ENCODE measurements at regions not wholly inside any gene's neighbourhood (a gene's known extent, or its start where the extent isn't known, plus 50 kb on each side); places are given as distances from the start of the nearest gene placed in this dataset.

DNA sequence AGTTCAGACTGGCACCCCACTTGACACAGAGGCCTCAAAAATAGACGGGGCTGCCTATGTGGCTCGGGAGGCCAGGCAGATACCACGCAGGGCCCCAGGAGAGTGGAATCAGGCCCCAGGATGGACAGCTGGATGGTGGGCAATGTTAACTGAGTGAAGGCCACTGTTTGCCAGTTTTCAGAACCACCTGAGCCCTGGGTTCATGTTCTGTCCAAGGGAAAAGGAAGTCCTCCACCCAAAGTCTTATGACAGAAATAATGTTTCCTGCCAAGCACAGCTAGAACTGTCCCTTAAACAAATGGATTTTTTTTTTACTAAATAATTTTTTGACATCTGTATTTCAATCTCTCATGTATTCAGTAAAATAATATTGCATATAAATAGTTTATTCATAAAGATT is 228.4 kb downstream of the KLF13 start:
- TF ChIP-seq, protein P1, sequence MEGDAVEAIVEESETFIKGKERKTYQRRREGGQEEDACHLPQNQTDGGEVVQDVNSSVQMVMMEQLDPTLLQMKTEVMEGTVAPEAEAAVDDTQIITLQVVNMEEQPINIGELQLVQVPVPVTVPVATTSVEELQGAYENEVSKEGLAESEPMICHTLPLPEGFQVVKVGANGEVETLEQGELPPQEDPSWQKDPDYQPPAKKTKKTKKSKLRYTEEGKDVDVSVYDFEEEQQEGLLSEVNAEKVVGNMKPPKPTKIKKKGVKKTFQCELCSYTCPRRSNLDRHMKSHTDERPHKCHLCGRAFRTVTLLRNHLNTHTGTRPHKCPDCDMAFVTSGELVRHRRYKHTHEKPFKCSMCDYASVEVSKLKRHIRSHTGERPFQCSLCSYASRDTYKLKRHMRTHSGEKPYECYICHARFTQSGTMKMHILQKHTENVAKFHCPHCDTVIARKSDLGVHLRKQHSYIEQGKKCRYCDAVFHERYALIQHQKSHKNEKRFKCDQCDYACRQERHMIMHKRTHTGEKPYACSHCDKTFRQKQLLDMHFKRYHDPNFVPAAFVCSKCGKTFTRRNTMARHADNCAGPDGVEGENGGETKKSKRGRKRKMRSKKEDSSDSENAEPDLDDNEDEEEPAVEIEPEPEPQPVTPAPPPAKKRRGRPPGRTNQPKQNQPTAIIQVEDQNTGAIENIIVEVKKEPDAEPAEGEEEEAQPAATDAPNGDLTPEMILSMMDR (IDR thresholded peaks at IDR 0.05; ENCODE audit: low read depth, low read length, missing control alignments), result no peak

DNA sequence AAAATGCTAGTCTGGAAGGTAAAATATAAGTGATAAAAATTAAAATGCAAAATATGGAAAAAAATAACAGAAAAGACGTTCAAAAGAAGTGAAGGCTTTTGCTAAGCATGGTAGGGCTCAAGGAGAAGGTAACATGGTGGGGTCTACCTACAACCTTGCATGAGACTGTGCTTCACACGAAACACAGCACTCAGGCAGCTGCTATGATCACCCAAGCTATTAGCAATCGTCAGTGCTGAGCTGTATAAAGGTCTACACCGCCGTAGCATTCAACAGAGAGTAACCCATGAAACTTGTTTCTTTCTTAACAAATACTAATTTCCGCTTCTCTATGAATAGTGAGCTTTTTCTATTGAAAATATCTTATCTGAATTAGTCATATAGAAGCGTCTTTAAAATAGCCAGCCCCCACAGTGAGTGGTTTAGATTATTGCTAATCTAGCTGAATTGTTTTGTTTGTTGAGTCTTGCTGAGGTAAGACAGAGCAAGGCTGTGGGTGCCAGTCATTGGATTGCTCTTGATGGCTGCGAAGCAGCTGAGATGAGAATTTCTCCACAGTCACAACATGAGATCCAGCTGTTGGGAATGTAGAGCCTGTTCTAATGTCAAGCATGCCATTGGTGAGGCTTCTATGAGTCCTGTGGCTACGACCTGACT is 230.0 kb downstream of the KLF13 start:
- H3K4me3 ChIP-seq (replicated peaks; ENCODE audit: low read depth, low read length), result no peak overlapping the region
- TF ChIP-seq, protein P1 (IDR thresholded peaks at IDR 0.05; ENCODE audit: low read depth, low read length, missing control alignments), result no peak
- no peak for DNase-seq (ENCODE audit: extremely low read depth, low read depth)

More for the DNA sequence above, 228.4 kb downstream of the KLF13 start:
- H3K4me3 ChIP-seq (replicated peaks; ENCODE audit: low read depth, low read length), result no peak overlapping the region
- no peak for DNase-seq (ENCODE audit: extremely low read depth, low read depth)

DNA sequence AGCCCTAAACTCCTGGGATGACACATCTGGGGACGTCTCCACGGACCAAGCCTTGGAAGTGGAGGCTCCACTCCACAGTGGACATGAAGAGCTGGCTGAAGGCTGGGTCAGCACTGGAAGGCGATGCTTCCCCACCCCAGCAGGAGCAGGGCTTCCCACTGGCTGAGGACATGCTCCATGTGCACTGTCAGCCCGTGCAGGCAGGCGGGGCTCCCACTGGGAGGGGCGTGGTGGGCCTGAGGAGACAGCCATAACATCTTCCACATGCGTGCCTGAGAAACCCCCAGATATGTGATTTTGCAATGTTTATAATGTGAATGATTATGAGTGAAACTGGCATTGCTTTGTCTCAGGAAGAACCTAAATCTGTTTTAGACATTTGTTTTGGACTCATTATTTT is 231.3 kb downstream of the KLF13 start:
- TF ChIP-seq, protein P1 (IDR thresholded peaks at IDR 0.05; ENCODE audit: low read depth, low read length, missing control alignments), result no peak
- H3K4me3 ChIP-seq (replicated peaks; ENCODE audit: low read depth, low read length), result no peak overlapping the region
- DNase-seq (ENCODE audit: extremely low read depth, low read depth), result no peak

DNA sequence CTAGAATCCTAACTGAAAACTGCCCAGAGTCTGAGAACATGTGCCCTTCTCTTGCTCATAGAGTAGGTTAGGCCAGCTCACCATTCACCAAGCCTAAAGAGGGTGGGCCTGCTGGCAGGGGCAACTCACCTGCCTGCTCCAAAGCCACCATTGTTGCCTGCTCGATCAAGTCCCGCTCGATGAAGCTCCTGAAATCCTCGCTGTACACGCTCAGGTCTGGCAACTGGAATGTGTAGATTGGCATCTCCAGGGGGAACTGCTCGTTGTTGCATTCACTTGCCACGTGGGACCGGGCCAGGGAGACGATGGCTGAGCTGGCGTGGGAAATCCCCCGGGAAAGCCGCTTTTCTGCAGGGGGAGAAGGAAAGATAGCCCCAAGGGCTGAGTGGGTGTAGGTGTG is 232.2 kb downstream of the KLF13 start:
- TF ChIP-seq, protein P1 (IDR thresholded peaks at IDR 0.05; ENCODE audit: low read depth, low read length, missing control alignments), result no peak
- no peak for DNase-seq (ENCODE audit: extremely low read depth, low read depth)
- H3K4me3 ChIP-seq (replicated peaks; ENCODE audit: low read depth, low read length), result no peak overlapping the region

DNA sequence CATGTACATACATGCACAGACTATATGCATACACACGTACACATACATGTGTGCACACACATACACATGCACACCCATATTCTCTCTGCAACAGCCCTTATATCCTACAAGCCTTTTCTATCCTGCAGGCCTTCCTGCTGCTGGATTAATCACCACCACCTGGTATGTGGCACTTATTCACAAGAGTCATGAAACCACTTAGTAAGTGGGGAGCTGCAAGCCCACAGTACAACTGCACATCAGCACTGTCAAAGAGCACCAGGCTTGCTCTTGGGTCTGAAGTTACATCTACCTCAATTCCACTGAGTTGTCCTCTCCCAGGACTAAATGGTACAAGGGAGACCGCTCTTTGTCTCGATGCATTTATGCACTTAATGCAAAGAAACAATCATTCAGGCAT is 233.2 kb downstream of the KLF13 start:
- DNase-seq (ENCODE audit: extremely low read depth, low read depth), result no peak
- TF ChIP-seq, protein P1 (IDR thresholded peaks at IDR 0.05; ENCODE audit: low read depth, low read length, missing control alignments), result no peak
- no peak overlapping the region for H3K4me3 ChIP-seq (replicated peaks; ENCODE audit: low read depth, low read length)

DNA sequence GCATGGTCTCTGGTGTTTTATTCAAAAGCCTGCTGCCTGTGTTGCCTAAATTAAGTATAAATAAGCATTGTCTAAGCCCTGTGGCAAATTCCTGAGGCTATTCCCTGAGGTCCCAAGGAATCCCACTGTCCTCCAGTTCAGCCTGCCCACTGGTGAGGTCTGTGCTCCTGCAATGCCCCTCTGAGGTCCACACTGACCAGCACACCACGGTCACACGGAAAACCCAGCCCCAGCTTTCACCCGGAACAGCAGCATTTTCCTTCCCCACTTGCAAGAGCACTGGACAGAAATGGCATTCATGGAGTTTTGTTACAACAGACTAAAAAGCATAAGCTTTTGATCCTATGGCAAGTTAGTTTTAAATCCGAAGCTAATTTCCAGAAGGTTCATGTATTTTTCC is 234.0 kb downstream of the KLF13 start:
- no peak overlapping the region for H3K4me3 ChIP-seq (replicated peaks; ENCODE audit: low read depth, low read length)
- TF ChIP-seq, protein P1 (IDR thresholded peaks at IDR 0.05; ENCODE audit: low read depth, low read length, missing control alignments), result no peak
- no peak for DNase-seq (ENCODE audit: extremely low read depth, low read depth)

DNA sequence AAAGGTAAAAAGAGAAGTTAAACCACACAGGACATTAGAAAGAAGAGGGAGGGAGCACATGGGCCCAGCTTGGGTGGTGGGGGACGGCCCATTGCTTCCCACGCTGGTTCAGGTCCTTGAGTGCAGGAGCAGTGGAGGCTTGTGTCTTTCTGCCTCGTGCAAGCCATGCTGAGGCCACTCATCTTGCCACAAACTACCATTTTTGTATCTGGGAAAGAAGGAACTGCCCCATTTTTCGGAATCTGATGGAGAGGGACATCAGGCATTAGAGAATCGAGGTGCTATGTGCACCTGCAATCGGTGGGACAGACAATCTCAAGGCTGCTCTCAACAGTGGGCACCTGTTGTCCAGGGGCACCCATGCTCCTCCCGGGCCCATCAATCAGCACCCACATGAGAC is 234.5 kb downstream of the KLF13 start:
- H3K4me3 ChIP-seq (replicated peaks; ENCODE audit: low read depth, low read length), result no peak overlapping the region
- TF ChIP-seq, protein P1 (IDR thresholded peaks at IDR 0.05; ENCODE audit: low read depth, low read length, missing control alignments), result no peak
- DNase-seq (ENCODE audit: extremely low read depth, low read depth), result no peak
